Calu3 (cell line): ENCODE measurements at regions not wholly inside any gene's neighbourhood (a gene's known extent, or its start where the extent isn't known, plus 50 kb on each side); places are given as distances from the start of the nearest gene placed in this dataset.

Experiments
- BruUV-seq: library from RNA; stranded (reverse); fragments of 400-500 nt; replicated peaks from 2 replicates; lab custom pipeline; 2021; lab: Mats Ljungman, UMichigan
- CTCF ChIA-PET: fragments of 300-600 bp; sonication (Branson Sonifier 250); formaldehyde crosslinking; loops from one replicate; lab custom pipeline; 2022; ENCODE audit warnings: antibody characterized with exemption; lab: Charles Lee
- DNase-seq: peaks from one replicate; pipeline ENCODE4 v3.0.0; 2022
- H3K27ac Mint-ChIP-seq: one replicate; pipeline ENCODE4 v1.8.0; 2022; ENCODE audit warnings: mixed read lengths; ENCODE audit not compliant: unreplicated experiment
- H3K27me3 Mint-ChIP-seq: one replicate; pipeline ENCODE4 v1.8.0; 2022; ENCODE audit warnings: mixed read lengths; ENCODE audit not compliant: unreplicated experiment
- H3K36me3 Mint-ChIP-seq: one replicate; pipeline ENCODE4 v1.8.0; 2022; ENCODE audit warnings: mild to moderate bottlenecking, moderate library complexity, mixed read lengths; ENCODE audit not compliant: insufficient read depth, unreplicated experiment
- H3K4me1 Mint-ChIP-seq: one replicate; pipeline ENCODE4 v1.8.0; 2022; ENCODE audit warnings: mild to moderate bottlenecking, low read depth, mixed read lengths; ENCODE audit not compliant: unreplicated experiment
- H3K4me3 Mint-ChIP-seq: one replicate; pipeline ENCODE4 v1.8.0; 2022; ENCODE audit warnings: mild to moderate bottlenecking, low read depth, moderate library complexity, mixed read lengths; ENCODE audit not compliant: unreplicated experiment
- H3K9me3 Mint-ChIP-seq: one replicate; pipeline ENCODE4 v1.8.0; 2022; ENCODE audit warnings: low read depth, mixed read lengths; ENCODE audit not compliant: unreplicated experiment
- intact Hi-C: fragments of 100-400 bp; cut with micrococcal nuclease; formaldehyde crosslinking; loops from one replicate; pipeline ENCODE4 v1.10.0; 2022; ENCODE audit not compliant: unreplicated experiment
- TF ChIP-seq, protein P1 (sequence below): fragments of 200-600 bp; IDR thresholded peaks from one replicate; pipeline ENCODE4 v1.8.0; 2022; ENCODE audit warnings: antibody characterized with exemption; ENCODE audit not compliant: unreplicated experiment

GRCh38 chrX:137945470-137945869 is 379.5 kb downstream of the ZIC3 start:
- no peaks in the 10 kb centered on the region for H3K36me3 Mint-ChIP-seq
- no TSS peak for BruUV-seq
- CTCF ChIA-PET = no interaction called here
- TF ChIP-seq, protein P1, sequence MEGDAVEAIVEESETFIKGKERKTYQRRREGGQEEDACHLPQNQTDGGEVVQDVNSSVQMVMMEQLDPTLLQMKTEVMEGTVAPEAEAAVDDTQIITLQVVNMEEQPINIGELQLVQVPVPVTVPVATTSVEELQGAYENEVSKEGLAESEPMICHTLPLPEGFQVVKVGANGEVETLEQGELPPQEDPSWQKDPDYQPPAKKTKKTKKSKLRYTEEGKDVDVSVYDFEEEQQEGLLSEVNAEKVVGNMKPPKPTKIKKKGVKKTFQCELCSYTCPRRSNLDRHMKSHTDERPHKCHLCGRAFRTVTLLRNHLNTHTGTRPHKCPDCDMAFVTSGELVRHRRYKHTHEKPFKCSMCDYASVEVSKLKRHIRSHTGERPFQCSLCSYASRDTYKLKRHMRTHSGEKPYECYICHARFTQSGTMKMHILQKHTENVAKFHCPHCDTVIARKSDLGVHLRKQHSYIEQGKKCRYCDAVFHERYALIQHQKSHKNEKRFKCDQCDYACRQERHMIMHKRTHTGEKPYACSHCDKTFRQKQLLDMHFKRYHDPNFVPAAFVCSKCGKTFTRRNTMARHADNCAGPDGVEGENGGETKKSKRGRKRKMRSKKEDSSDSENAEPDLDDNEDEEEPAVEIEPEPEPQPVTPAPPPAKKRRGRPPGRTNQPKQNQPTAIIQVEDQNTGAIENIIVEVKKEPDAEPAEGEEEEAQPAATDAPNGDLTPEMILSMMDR = no peak
- intact Hi-C loops = no loop called here
- no peak overlapping the region for H3K4me3 Mint-ChIP-seq
- H3K9me3 Mint-ChIP-seq = peaks cover 5% of the 10 kb centered on the region
- no peaks in the 10 kb centered on the region for H3K27me3 Mint-ChIP-seq
- H3K27ac Mint-ChIP-seq = no peak overlapping the region
- no peaks in the 10 kb centered on the region for H3K4me1 Mint-ChIP-seq
- no peak for DNase-seq

DNA sequence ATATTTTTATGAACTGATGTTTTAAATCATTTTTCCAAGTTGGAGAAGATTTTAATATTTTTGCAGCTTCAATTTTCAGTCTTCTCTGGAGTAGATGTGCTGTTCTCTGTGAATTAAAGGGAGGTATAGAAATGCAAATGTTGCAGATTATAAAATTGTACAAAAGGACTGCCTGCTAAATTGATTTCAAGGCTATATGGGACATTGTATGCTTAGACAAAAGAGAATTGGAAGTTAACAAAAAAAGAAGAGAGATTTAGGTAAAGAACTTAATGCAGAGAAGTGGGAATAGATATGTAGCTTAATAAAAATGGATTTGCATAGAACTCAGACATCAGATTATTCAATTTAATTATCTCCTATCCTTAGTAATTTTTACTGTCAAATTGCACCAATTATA is 403.3 kb downstream of the ZIC3 start:
- CTCF ChIA-PET = no interaction called here
- H3K9me3 Mint-ChIP-seq = peaks cover 12% of the 10 kb centered on the region
- no peaks in the 10 kb centered on the region for H3K27me3 Mint-ChIP-seq
- no peaks in the 10 kb centered on the region for H3K4me1 Mint-ChIP-seq
- H3K4me3 Mint-ChIP-seq = no peak overlapping the region
- H3K27ac Mint-ChIP-seq = no peak overlapping the region
- BruUV-seq = no TSS peak
- H3K36me3 Mint-ChIP-seq = no peaks in the 10 kb centered on the region
- intact Hi-C loops = no loop called here
- TF ChIP-seq, protein P1 = no peak
- DNase-seq = no peak

- intact Hi-C loops = no loop called here
- Mint-ChIP-seq H3K4me3 (no peak overlapping the region), H3K27me3 (no peaks in the 10 kb centered on the region), H3K9me3 (peaks cover 2% of the 10 kb centered on the region), H3K27ac (no peak overlapping the region), H3K4me1 (no peaks in the 10 kb centered on the region), H3K36me3 (no peaks in the 10 kb centered on the region)
- DNase-seq = no peak
- BruUV-seq = no TSS peak
- TF ChIP-seq, protein P1 = no peak
- CTCF ChIA-PET = interaction anchor here (0.6 kb wide), 1 partner anchor 208 kb away, joined by 3 read pairs; no protein-coding TSS in a partner anchor
These were observed 416.7 kb downstream of the ZIC3 start for GRCh38 chrX:137982472-137983172.

DNA sequence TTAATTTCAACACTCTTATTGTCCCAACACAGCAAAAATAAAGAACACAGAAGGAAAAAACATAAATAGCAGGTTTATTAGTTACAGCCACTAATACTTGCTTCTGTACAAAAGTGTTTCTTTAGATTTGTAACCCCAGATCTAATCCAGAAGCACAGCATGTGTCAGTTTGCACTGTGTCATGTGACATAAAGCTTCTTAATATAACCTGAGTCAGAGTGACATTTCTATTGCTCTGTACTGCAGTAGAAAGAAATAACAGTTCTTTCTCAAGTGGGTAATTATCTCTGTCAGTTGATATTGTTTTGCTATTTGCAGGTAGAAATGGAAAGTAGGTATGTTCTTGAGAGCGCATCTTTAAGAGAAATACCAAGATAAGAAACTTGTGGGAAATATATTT is 422.5 kb downstream of the ZIC3 start:
- Mint-ChIP-seq H3K27ac (no peak overlapping the region), H3K4me3 (no peak overlapping the region), H3K9me3 (peaks cover 2% of the 10 kb centered on the region), H3K36me3 (no peaks in the 10 kb centered on the region), H3K4me1 (no peaks in the 10 kb centered on the region), H3K27me3 (no peaks in the 10 kb centered on the region)
- TF ChIP-seq, protein P1 = no peak
- no TSS peak for BruUV-seq
- CTCF ChIA-PET = no interaction called here
- intact Hi-C loops = no loop called here
- DNase-seq = no peak
